PC-9 (cell line): ENCODE measurements at regions not wholly inside any gene's neighbourhood (a gene's known extent, or its start where the extent isn't known, plus 50 kb on each side); places are given as distances from the start of the nearest gene placed in this dataset.

Experiments
- BruUV-seq: library from RNA; stranded (reverse); fragments of 400-500 nt; replicated peaks from 2 replicates; lab custom pipeline; 2021; lab: Mats Ljungman, UMichigan
- CTCF ChIA-PET: fragments of 300-600 bp; sonication (Branson Sonifier 250); formaldehyde crosslinking; loops from one replicate; lab custom pipeline; 2022; ENCODE audit warnings: antibody characterized with exemption; lab: Charles Lee
- POLR2A ChIA-PET: fragments of 300-600 bp; sonication (Branson Sonifier 250); formaldehyde crosslinking; loops from one replicate; lab custom pipeline; 2022; ENCODE audit warnings: antibody characterized with exemption; ENCODE audit not compliant: unreplicated experiment; lab: Charles Lee
- DNase-seq, 2 experiments: peaks; one replicate each; pipeline versions ENCODE4 v3.0.0 to v3.0.0-alpha.2; 2015 to 2022; ENCODE audit warnings: mixed read lengths in 1 of 2
- H2AFZ ChIP-seq: fragments of 200-600 bp; sonication (generic); 2 replicates; pipeline ENCODE4 v1.8.1; 2017; ENCODE audit warnings: antibody characterized with exemption
- H3F3A ChIP-seq: fragments of 200-600 bp; sonication (generic); 2 replicates; pipeline ENCODE4 v1.8.1; 2017; ENCODE audit warnings: antibody characterized with exemption, mild to moderate bottlenecking, low read depth; ENCODE audit not compliant: insufficient read depth
- H3K27ac ChIP-seq: fragments of 200-600 bp; sonication (generic); 2 replicates; pipeline ENCODE4 v1.6.1; 2016; ENCODE audit warnings: mixed run types
- H3K27me3 ChIP-seq: fragments of 200-600 bp; sonication (generic); 2 replicates; pipeline ENCODE4 v1.6.1; 2016; ENCODE audit warnings: low read depth, mixed run types; ENCODE audit not compliant: insufficient read depth
- H3K36me3 ChIP-seq: fragments of 200-600 bp; sonication (generic); 2 replicates; pipeline ENCODE4 v1.6.1; 2016; ENCODE audit warnings: low read depth, mixed run types
- H3K4me1 ChIP-seq: fragments of 200-600 bp; sonication (generic); replicated peaks from 2 replicates; pipeline ENCODE4 v1.6.1; 2016; ENCODE audit warnings: mixed run types; ENCODE audit not compliant: insufficient read depth
- H3K4me2 ChIP-seq: fragments of 200-600 bp; sonication (generic); 2 replicates; pipeline ENCODE4 v1.6.1; 2017; ENCODE audit warnings: mixed run types
- H3K4me3 ChIP-seq: fragments of 200-600 bp; sonication (generic); 2 replicates; pipeline ENCODE4 v1.6.1; 2016; ENCODE audit warnings: mixed run types
- H3K79me2 ChIP-seq: fragments of 200-600 bp; sonication (generic); 2 replicates; pipeline ENCODE4 v1.6.1; 2017; ENCODE audit warnings: low read depth, mixed run types
- H3K9me2 ChIP-seq: fragments of 200-600 bp; sonication (generic); 2 replicates; pipeline ENCODE4 v1.8.1; 2017; ENCODE audit warnings: mild to moderate bottlenecking; ENCODE audit not compliant: insufficient read depth
- H3K9me3 ChIP-seq: fragments of 200-600 bp; sonication (generic); 2 replicates; pipeline ENCODE4 v1.8.1; 2016; ENCODE audit warnings: low read depth; ENCODE audit not compliant: insufficient read depth
- H4K20me1 ChIP-seq: fragments of 200-600 bp; sonication (generic); 2 replicates; pipeline ENCODE4 v1.8.1; 2017; ENCODE audit not compliant: insufficient read depth
- CTCF ChIP-seq: fragments of 200-600 bp; sonication (generic); conservative IDR thresholded peaks from 2 replicates; pipeline ENCODE4 v1.6.1; 2017; ENCODE audit warnings: mixed run types, antibody characterized with exemption, mild to moderate bottlenecking, moderate library complexity
- EZH2 ChIP-seq: fragments of 200-600 bp; sonication (generic); IDR thresholded peaks from 2 replicates; pipeline ENCODE4 v1.8.0; 2017; ENCODE audit warnings: antibody characterized with exemption, low read depth
- intact Hi-C: fragments of 100-400 bp; cut with micrococcal nuclease; formaldehyde crosslinking; loops from one replicate; pipeline ENCODE4 v1.10.0; 2022; ENCODE audit not compliant: unreplicated experiment

- intact Hi-C loops = no loop called here
- Histone ChIP-seq H3K9me3 (no peaks in the 10 kb centered on the region), H3K9me2 (no peaks in the 10 kb centered on the region), H4K20me1 (0 out of 2 replicates have a peak, but pooled peaks cover 4% of the 10 kb centered on the region), H3F3A (no peaks in the 10 kb centered on the region), H3K4me3 (no peak overlapping the region), H3K27ac (no peak overlapping the region), H3K79me2 (no peaks in the 10 kb centered on the region), H2AFZ (no peak overlapping the region), H3K36me3 (no peaks in the 10 kb centered on the region), H3K27me3 (peaks cover 93% of the 10 kb centered on the region), H3K4me1 (no peaks in the 10 kb centered on the region; the same call in 1 of the 2 replicates), H3K4me2 (no peak overlapping the region)
- DNase-seq = no peak
- ChIA-PET CTCF (no interaction called here), POLR2A (no interaction called here)
- TF ChIP-seq EZH2 (no peak), CTCF (no peak)
- no TSS peak for BruUV-seq
These were observed 727.4 kb downstream of the BRD1 start for GRCh38 chr22:49100316-49100715.

GRCh38 chr22:49099496-49100124 lies 728.1 kb downstream of the BRD1 start:
- Histone ChIP-seq H4K20me1 (0 out of 2 replicates have a peak, but pooled peaks cover 4% of the 10 kb centered on the region), H3K27ac (no peak overlapping the region), H3K36me3 (no peaks in the 10 kb centered on the region), H3K4me2 (no peak overlapping the region), H3K4me3 (no peak overlapping the region), H3F3A (no peaks in the 10 kb centered on the region), H3K9me2 (no peaks in the 10 kb centered on the region), H2AFZ (no peak overlapping the region), H3K27me3 (peaks cover 93% of the 10 kb centered on the region), H3K9me3 (no peaks in the 10 kb centered on the region), H3K4me1 (no peaks in the 10 kb centered on the region; the same call in 1 of the 2 replicates), H3K79me2 (no peaks in the 10 kb centered on the region)
- CTCF ChIA-PET = no interaction called here
- no peak for TF ChIP-seq CTCF
- TF ChIP-seq EZH2 = no peak
- no TSS peak for BruUV-seq
- POLR2A ChIA-PET = no interaction called here
- intact Hi-C loops = no loop called here
- peak; percentile 7 to 74 for DNase-seq

GRCh38 chr22:49099089-49099488 lies 728.6 kb downstream of the BRD1 start:
- TF ChIP-seq CTCF = no peak
- TF ChIP-seq EZH2 = no peak
- no peak overlapping the region for H3K4me3 ChIP-seq
- H3F3A ChIP-seq = no peaks in the 10 kb centered on the region
- peaks cover 93% of the 10 kb centered on the region for H3K27me3 ChIP-seq
- 0 out of 2 replicates have a peak, but pooled peaks cover 4% of the 10 kb centered on the region for H4K20me1 ChIP-seq
- ChIA-PET CTCF (no interaction called here), POLR2A (no interaction called here)
- H3K4me1 ChIP-seq = no peaks in the 10 kb centered on the region; the same call in 1 of the 2 replicates
- H3K36me3 ChIP-seq = no peaks in the 10 kb centered on the region
- no peak for DNase-seq
- no TSS peak for BruUV-seq
- H3K4me2 ChIP-seq = no peak overlapping the region
- no peaks in the 10 kb centered on the region for H3K9me3 ChIP-seq
- H3K9me2 ChIP-seq = no peaks in the 10 kb centered on the region
- no peak overlapping the region for H2AFZ ChIP-seq
- H3K79me2 ChIP-seq = no peaks in the 10 kb centered on the region
- intact Hi-C loops = no loop called here
- no peak overlapping the region for H3K27ac ChIP-seq
